HepG2 (cell line): ENCODE measurements at regions not wholly inside any gene's neighbourhood (a gene's known extent, or its start where the extent isn't known, plus 50 kb on each side); places are given as distances from the start of the nearest gene placed in this dataset.

Experiments
- ATAC-seq: fragments of 200-7000 bp; cut with Tn5 transposase; 3 replicates; pipeline ENCODE4 v1.9.1; 2020; ENCODE audit warnings: mild to moderate bottlenecking, moderate library complexity
- BruUV-seq: library from RNA; stranded (reverse); fragments of 400-500 nt; replicated peaks from 2 replicates; lab custom pipeline; 2021; lab: Mats Ljungman, UMichigan
- CTCF ChIA-PET: fragments of 300-600 bp; formaldehyde crosslinking; extraction: SDS; loops from one replicate; lab custom pipeline; 2021; ENCODE audit warnings: low total read pairs, inconsistent platforms, low intra/inter-chr PET ratio; lab: Yijun Ruan, JAX
- POLR2A ChIA-PET: fragments of 350-600 bp; sonication (Branson Sonifier 250); formaldehyde crosslinking; loops from one replicate; lab custom pipeline; 2020; ENCODE audit warnings: antibody characterized with exemption, inconsistent platforms; lab: Yijun Ruan, JAX
- DNase-seq: peaks from one replicate; pipeline ENCODE4 v3.0.0-alpha.2; 2015; ENCODE audit warnings: low spot score
- FAIRE-seq: peaks from 3 replicates; lab custom pipeline; 2011; peaks lifted over from hg19 to GRCh38; lab: Jason Lieb, UNC
- H2AFZ ChIP-seq: one replicate; pipeline ENCODE4 v1.6.1; 2011; ENCODE audit warnings: low read length, inconsistent platforms
- H3K27ac ChIP-seq: fragments of 300-600 bp; 3 replicates; pipeline ENCODE4 v1.8.0; 2011; ENCODE audit warnings: mixed run types, mild to moderate bottlenecking, mixed read lengths, low read length, inconsistent platforms; ENCODE audit not compliant: insufficient read depth; ENCODE audit errors: extremely low read length
- H3K27me3 ChIP-seq, 2 experiments: fragments of 200-600 bp in 1 of 2; 2 replicates in 1 of 2; 3 replicates in 1 of 2; pipeline versions ENCODE4 v1.6.0 to v1.8.0; 2011; ENCODE audit warnings: low read length in 2 of 2, mild to moderate bottlenecking in 2 of 2, moderate library complexity in 2 of 2, inconsistent platforms in 1 of 2; ENCODE audit not compliant: insufficient read depth in 2 of 2, control insufficient read depth in 1 of 2
- H3K36me3 ChIP-seq, 2 experiments: fragments of 200-600 bp in 1 of 2; replicated peaks in 1 of 2; 2 replicates in 1 of 2; 3 replicates in 1 of 2; pipeline versions ENCODE4 v1.5.1 to v1.8.0; 2011; ENCODE audit warnings: low read length in 2 of 2, inconsistent platforms in 1 of 2; ENCODE audit not compliant: insufficient read depth in 2 of 2, control insufficient read depth in 1 of 2
- H3K4me1 ChIP-seq: 2 replicates; pipeline ENCODE4 v1.5.1; 2012; ENCODE audit warnings: low read length, inconsistent platforms; ENCODE audit not compliant: insufficient read depth
- H3K4me2 ChIP-seq: 2 replicates; pipeline ENCODE4 v1.6.0; 2011; ENCODE audit warnings: low read depth, low read length, inconsistent platforms
- H3K4me3 ChIP-seq, 3 experiments: fragments of 200-600 bp in 1 of 3; sonication (generic), shearing (Covaris generic) in 1 of 3; replicated peaks in 1 of 3; 2 replicates each; pipeline ENCODE4 v1.5.1; 2011 to 2016; ENCODE audit warnings: low read length in 3 of 3, inconsistent platforms in 2 of 3, low read depth in 2 of 3, mild to moderate bottlenecking in 2 of 3, control low read depth in 1 of 3, mixed read lengths in 1 of 3; ENCODE audit not compliant: insufficient read depth in 1 of 3
- H3K79me2 ChIP-seq: one replicate; pipeline ENCODE4 v1.6.1; 2011; ENCODE audit warnings: low read length, inconsistent platforms; ENCODE audit not compliant: insufficient read depth
- H3K9ac ChIP-seq: 2 replicates; pipeline ENCODE4 v1.6.0; 2011; ENCODE audit warnings: mild to moderate bottlenecking, low read depth, low read length, inconsistent platforms; ENCODE audit not compliant: insufficient read depth
- H3K9me3 ChIP-seq: 2 replicates; pipeline ENCODE4 v1.5.1; 2012; ENCODE audit warnings: mild to moderate bottlenecking, low read length
- H4K20me1 ChIP-seq: 2 replicates; pipeline ENCODE4 v1.6.0; 2011; ENCODE audit warnings: inconsistent platforms, mild to moderate bottlenecking, low read length, moderate library complexity; ENCODE audit not compliant: insufficient read depth
- DNMT1 ChIP-seq: sonication (generic); formaldehyde crosslinking; IDR thresholded peaks from 2 replicates; pipeline ENCODE4 v1.5.1; 2020; ENCODE audit warnings: mild to moderate bottlenecking, missing genetic modification reagents
- HNRNPL ChIP-seq: fragments of 200-400 bp; formaldehyde crosslinking; IDR thresholded peaks from 2 replicates; pipeline ENCODE4 v1.6.1; 2017; ENCODE audit warnings: mild to moderate bottlenecking, low read depth, low read length
- PITX1 ChIP-seq: sonication (generic); formaldehyde crosslinking; IDR thresholded peaks from 2 replicates; pipeline ENCODE4 v1.5.1; 2020; ENCODE audit warnings: mild to moderate bottlenecking, missing genetic modification reagents
- ZBTB20 ChIP-seq: sonication (generic); formaldehyde crosslinking; IDR thresholded peaks from 2 replicates; pipeline ENCODE4 v1.8.1; 2023; ENCODE audit warnings: missing genetic modification reagents, low read depth, mild to moderate bottlenecking, borderline replicate concordance
- ZEB1 ChIP-seq: IDR thresholded peaks from 2 replicates; pipeline ENCODE4 v1.6.1; 2012; ENCODE audit warnings: mild to moderate bottlenecking, low read depth, inconsistent platforms; ENCODE audit not compliant: insufficient replicate concordance
- ZNF17 ChIP-seq: sonication (generic); formaldehyde crosslinking; IDR thresholded peaks from 2 replicates; pipeline ENCODE4 v1.5.0; 2020; ENCODE audit warnings: mild to moderate bottlenecking, missing genetic modification reagents
- ZNF44 ChIP-seq: sonication (generic); formaldehyde crosslinking; IDR thresholded peaks from 2 replicates; pipeline ENCODE4 v1.5.1; 2020; ENCODE audit warnings: mild to moderate bottlenecking, missing genetic modification reagents
- ZNF549 ChIP-seq: sonication (generic); formaldehyde crosslinking; IDR thresholded peaks from 2 replicates; pipeline ENCODE4 v1.5.0; 2020; ENCODE audit warnings: missing genetic modification reagents
- ZNF562 ChIP-seq: sonication (generic); formaldehyde crosslinking; IDR thresholded peaks from 2 replicates; pipeline ENCODE4 v1.8.0; 2022; ENCODE audit warnings: missing genetic modification reagents, borderline replicate concordance
- ZNF570 ChIP-seq: sonication (generic); formaldehyde crosslinking; IDR thresholded peaks from 2 replicates; pipeline ENCODE4 v1.4.0; 2020; ENCODE audit warnings: mild to moderate bottlenecking, missing genetic modification reagents, borderline replicate concordance
- WGBS: methylation state at CpG from one replicate; pipeline ENCODE4 v1.1.6; 2017; ENCODE audit warnings: low lambda C conversion rate; 5-methylcytosine and 5-hydroxymethylcytosine counted together
- in situ Hi-C: cut with HindIII; loops from 2 replicates; pipeline ENCODE4 v1.10.0; 2017; ENCODE audit warnings: low pct_unique_long_range_greater_than_20kb; ENCODE audit not compliant: extremely low pct_ligation_motif_present
- intact Hi-C: fragments of 100-400 bp; cut with micrococcal nuclease; formaldehyde crosslinking; loops from one replicate; pipeline ENCODE4 v1.10.0; 2022; ENCODE audit not compliant: unreplicated experiment
- TF ChIP-seq, protein P1 (sequence below): sonication (generic); formaldehyde crosslinking; IDR thresholded peaks from 2 replicates; pipeline ENCODE4 v1.5.1; 2020; ENCODE audit warnings: mild to moderate bottlenecking, missing genetic modification reagents
- TF ChIP-seq, protein P2 (sequence below): sonication (generic); formaldehyde crosslinking; IDR thresholded peaks from 2 replicates; pipeline ENCODE4 v1.9.0; 2022; ENCODE audit warnings: missing genetic modification reagents, mild to moderate bottlenecking, borderline replicate concordance

DNA sequence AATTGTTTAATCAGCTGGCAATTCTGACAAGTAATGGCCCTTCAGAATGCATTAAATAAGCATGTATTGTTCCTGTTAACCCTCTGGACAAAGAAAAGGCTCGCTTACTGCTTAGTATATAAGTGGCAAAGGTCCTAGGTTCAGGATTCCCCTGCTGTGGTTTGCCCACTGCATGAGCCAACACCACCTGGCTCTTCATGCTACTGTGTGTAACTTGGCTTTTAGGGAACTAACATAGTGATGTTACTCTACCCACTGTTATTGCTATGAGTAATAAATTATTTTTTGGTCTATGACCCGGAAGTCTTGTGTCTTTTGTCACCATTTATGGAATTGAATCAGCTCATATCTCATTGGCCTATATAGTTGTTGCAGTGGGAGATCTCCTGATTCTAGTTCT lies 791.7 kb upstream of the PHF14 start:
- POLR2A ChIA-PET = no interaction called here

DNA sequence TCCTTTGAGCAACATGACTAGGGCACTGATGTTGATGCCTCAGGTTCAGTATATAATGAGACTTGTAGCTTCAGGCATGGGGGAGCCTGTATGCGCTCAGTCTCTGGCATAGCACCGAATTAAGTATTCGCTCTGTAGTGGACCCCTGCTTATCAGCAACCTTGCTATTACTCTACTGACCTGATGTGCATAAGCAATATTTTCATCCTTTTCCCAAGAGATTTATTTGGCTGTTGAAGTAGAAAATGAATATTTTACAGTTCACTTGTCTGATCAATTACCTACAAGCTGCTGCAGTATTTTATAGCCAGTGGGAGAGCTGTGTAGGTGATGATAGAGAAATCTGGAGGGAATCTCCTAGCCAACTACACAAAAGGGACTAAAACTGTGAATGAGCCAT lies 781.6 kb upstream of the PHF14 start:
- 65% methylated on average over 3 of the region's 3 CpGs for WGBS
- Histone ChIP-seq H3K36me3 (no peaks in the 10 kb centered on the region), H3K9ac (no peak overlapping the region), H3K27ac (no peak overlapping the region), H3K4me1 (no peaks in the 10 kb centered on the region), H3K9me3 (peaks cover 60% of the 10 kb centered on the region), H3K4me3 (no peak overlapping the region), H3K4me2 (no peak overlapping the region), H2AFZ (no peak overlapping the region), H3K27me3 (no peaks in the 10 kb centered on the region; a peak in 1 of 5 replicates), H3K79me2 (no peaks in the 10 kb centered on the region), H4K20me1 (no peaks in the 10 kb centered on the region)
- intact Hi-C loops (no loop called here), in situ Hi-C loops (no loop called here)
- ATAC-seq (no peak), DNase-seq (no peak), FAIRE-seq (no peak)
- CTCF ChIA-PET = no interaction called here
- no TSS peak for BruUV-seq
- POLR2A ChIA-PET = no interaction called here
- TF ChIP-seq, protein P1, sequence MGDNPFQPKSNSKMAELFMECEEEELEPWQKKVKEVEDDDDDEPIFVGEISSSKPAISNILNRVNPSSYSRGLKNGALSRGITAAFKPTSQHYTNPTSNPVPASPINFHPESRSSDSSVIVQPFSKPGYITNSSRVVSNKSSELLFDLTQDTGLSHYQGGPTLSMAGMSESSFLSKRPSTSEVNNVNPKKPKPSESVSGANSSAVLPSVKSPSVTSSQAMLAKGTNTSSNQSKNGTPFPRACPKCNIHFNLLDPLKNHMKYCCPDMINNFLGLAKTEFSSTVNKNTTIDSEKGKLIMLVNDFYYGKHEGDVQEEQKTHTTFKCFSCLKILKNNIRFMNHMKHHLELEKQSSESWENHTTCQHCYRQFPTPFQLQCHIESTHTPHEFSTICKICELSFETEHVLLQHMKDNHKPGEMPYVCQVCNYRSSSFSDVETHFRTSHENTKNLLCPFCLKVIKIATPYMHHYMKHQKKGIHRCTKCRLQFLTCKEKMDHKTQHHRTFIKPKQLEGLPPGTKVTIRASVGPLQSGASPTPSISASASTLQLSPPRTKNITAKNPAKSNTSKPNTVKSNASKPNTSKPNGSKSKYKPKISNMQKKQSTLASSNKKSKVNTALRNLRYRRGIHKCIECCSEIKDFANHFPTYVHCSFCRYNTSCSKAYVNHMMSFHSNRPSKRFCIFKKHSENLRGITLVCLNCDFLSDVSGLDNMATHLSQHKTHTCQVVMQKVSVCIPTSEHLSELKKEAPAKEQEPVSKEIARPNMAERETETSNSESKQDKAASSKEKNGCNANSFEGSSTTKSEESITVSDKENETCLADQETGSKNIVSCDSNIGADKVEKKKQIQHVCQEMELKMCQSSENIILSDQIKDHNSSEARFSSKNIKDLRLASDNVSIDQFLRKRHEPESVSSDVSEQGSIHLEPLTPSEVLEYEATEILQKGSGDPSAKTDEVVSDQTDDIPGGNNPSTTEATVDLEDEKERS (CRISPR knock-in tag) = no peak
- TF ChIP-seq ZEB1 (no peak), ZBTB20 (CRISPR knock-in tag) (no peak)
- TF ChIP-seq, all 625 proteins: peak for 0

More for the DNA sequence above, 791.7 kb upstream of the PHF14 start:
- FAIRE-seq = no peak
- Histone ChIP-seq H4K20me1 (no peaks in the 10 kb centered on the region), H3K4me1 (no peaks in the 10 kb centered on the region), H3K27ac (no peak overlapping the region), H3K27me3 (no peaks in the 10 kb centered on the region), H2AFZ (no peak overlapping the region)
- 3% methylated on average over 2 of the region's 2 CpGs for WGBS
- TF ChIP-seq ZNF17 (CRISPR knock-in tag) (no peak), ZNF44 (CRISPR knock-in tag) (no peak), ZNF570 (CRISPR knock-in tag) (no peak), DNMT1 (CRISPR knock-in tag) (no peak), ZNF562 (no peak), PITX1 (CRISPR knock-in tag) (no peak), ZNF549 (CRISPR knock-in tag) (no peak), HNRNPL (no peak)
- TF ChIP-seq, protein P2, sequence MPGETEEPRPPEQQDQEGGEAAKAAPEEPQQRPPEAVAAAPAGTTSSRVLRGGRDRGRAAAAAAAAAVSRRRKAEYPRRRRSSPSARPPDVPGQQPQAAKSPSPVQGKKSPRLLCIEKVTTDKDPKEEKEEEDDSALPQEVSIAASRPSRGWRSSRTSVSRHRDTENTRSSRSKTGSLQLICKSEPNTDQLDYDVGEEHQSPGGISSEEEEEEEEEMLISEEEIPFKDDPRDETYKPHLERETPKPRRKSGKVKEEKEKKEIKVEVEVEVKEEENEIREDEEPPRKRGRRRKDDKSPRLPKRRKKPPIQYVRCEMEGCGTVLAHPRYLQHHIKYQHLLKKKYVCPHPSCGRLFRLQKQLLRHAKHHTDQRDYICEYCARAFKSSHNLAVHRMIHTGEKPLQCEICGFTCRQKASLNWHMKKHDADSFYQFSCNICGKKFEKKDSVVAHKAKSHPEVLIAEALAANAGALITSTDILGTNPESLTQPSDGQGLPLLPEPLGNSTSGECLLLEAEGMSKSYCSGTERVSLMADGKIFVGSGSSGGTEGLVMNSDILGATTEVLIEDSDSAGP = no peak
- TF ChIP-seq, all 625 proteins: peak for 0
- CTCF ChIA-PET = no interaction called here
- BruUV-seq = no TSS peak
- in situ Hi-C loops (no loop called here), intact Hi-C loops (no loop called here)
- H3K79me2 ChIP-seq = no peaks in the 10 kb centered on the region
- peaks cover 59% of the 10 kb centered on the region for H3K9me3 ChIP-seq
- H3K9ac ChIP-seq = no peak overlapping the region
- DNase-seq (no peak), ATAC-seq (no peak)
- H3K4me3 ChIP-seq = no peak overlapping the region
- no peaks in the 10 kb centered on the region for H3K36me3 ChIP-seq
- H3K4me2 ChIP-seq = no peak overlapping the region
